ENCODE measurements at regions not wholly inside any gene's neighbourhood (a gene's known extent, or its start where the extent isn't known, plus 50 kb on each side); places are given as distances from the start of the nearest gene placed in this dataset.

DNA sequence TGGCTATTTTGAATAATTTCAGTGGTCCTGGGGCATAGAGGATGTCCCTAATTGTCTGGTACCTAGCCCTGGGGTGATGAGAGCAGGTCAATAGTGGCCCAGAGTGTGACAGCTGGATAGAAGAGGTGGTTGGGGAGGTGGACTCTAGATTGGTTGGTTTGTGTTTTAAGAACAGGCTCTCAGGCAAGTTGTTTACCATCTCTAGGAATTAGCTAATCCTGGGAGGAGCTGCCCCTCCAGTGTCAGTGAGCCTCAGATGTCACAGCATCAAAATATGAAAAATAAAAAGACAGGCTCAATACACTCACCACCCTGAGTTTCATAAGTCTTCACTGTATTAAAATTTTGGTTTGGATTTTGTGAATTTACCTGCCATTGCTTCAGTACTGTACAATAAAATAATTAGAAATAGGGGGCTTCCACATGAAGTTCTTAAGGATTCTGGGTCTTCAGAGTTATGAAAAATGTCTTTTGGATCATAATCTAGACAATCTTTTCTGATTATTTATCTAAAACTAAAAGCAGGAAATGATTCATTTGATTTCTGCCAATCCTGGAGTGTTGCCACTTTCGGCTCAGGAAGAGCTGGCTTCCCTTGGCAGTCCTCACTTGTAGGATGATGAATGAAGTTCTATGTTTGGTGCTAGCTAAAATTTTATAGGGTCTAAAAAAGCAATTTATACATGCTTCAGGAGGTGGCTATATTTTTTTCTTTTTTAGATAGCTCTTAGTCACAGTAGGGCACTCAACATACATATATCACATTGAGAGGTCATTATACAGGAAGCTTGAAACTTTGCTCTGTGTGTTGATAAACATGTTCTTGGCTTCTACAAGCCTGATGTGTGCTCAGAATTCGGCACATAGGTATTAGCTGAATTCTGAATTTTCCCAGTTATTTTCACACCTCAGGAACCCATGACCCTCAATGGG is 395.1 kb downstream of the RAB28 start:
- no peaks in the 10 kb centered on the region for H3K9me2 ChIP-seq (ENCODE audit: insufficient read depth)
- no peak overlapping the region for H3K4me3 ChIP-seq (replicated peaks in 1 of 2; ENCODE audit: low read depth in 1 of 2, low read length in 2 of 2)
- DNase-seq (ENCODE audit: low read depth, low spot score) (no peak), ATAC-seq (no peak)
- TF ChIP-seq, protein P1, sequence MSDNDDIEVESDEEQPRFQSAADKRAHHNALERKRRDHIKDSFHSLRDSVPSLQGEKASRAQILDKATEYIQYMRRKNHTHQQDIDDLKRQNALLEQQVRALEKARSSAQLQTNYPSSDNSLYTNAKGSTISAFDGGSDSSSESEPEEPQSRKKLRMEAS (IDR thresholded peaks at IDR 0.05) = no peak
- TF ChIP-seq, protein P2, sequence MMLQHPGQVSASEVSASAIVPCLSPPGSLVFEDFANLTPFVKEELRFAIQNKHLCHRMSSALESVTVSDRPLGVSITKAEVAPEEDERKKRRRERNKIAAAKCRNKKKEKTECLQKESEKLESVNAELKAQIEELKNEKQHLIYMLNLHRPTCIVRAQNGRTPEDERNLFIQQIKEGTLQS (IDR thresholded peaks at IDR 0.05) = no peak
- TF ChIP-seq TCF7L2 (IDR thresholded peaks at IDR 0.05; ENCODE audit: borderline replicate concordance, extremely low read depth, insufficient read depth, insufficient read length) = no peak
- no peak for TF ChIP-seq EZH2phosphoT487 (IDR thresholded peaks at IDR 0.05; ENCODE audit: borderline replicate concordance)
- TF ChIP-seq SP1 (IDR thresholded peaks at IDR 0.05; ENCODE audit: low read depth) = no peak
- TF ChIP-seq SRF (IDR thresholded peaks at IDR 0.05; ENCODE audit: low read depth) = no peak
- no peak for TF ChIP-seq POLR2AphosphoS5 (IDR thresholded peaks at IDR 0.05; ENCODE audit: low read depth, low read length)
- no peak for TF ChIP-seq POLR2A (IDR thresholded peaks at IDR 0.05; ENCODE audit: borderline replicate concordance, extremely low read depth, insufficient read depth, insufficient read length)
- no peak for TF ChIP-seq EZH2 (IDR thresholded peaks at IDR 0.05)
- TF ChIP-seq, protein P3, sequence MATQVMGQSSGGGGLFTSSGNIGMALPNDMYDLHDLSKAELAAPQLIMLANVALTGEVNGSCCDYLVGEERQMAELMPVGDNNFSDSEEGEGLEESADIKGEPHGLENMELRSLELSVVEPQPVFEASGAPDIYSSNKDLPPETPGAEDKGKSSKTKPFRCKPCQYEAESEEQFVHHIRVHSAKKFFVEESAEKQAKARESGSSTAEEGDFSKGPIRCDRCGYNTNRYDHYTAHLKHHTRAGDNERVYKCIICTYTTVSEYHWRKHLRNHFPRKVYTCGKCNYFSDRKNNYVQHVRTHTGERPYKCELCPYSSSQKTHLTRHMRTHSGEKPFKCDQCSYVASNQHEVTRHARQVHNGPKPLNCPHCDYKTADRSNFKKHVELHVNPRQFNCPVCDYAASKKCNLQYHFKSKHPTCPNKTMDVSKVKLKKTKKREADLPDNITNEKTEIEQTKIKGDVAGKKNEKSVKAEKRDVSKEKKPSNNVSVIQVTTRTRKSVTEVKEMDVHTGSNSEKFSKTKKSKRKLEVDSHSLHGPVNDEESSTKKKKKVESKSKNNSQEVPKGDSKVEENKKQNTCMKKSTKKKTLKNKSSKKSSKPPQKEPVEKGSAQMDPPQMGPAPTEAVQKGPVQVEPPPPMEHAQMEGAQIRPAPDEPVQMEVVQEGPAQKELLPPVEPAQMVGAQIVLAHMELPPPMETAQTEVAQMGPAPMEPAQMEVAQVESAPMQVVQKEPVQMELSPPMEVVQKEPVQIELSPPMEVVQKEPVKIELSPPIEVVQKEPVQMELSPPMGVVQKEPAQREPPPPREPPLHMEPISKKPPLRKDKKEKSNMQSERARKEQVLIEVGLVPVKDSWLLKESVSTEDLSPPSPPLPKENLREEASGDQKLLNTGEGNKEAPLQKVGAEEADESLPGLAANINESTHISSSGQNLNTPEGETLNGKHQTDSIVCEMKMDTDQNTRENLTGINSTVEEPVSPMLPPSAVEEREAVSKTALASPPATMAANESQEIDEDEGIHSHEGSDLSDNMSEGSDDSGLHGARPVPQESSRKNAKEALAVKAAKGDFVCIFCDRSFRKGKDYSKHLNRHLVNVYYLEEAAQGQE (IDR thresholded peaks at IDR 0.05; ENCODE audit: low read depth) = no peak
- TF ChIP-seq SIN3A (IDR thresholded peaks at IDR 0.05; ENCODE audit: low read depth) = no peak
- TF ChIP-seq YY1 (IDR thresholded peaks at IDR 0.05; ENCODE audit: extremely low read depth, insufficient replicate concordance, low read depth, low read length) = no peak
- TF ChIP-seq JUND (IDR thresholded peaks at IDR 0.05) = no peak
- no peak for TF ChIP-seq FOSL1 (IDR thresholded peaks at IDR 0.05; ENCODE audit: low read depth)
- TF ChIP-seq ZFX (IDR thresholded peaks at IDR 0.05) = no peak
- no peak for TF ChIP-seq CBX3 (IDR thresholded peaks at IDR 0.05; ENCODE audit: low read depth)
- H3K79me2 ChIP-seq (ENCODE audit: insufficient read depth, low read length) = no peaks in the 10 kb centered on the region
- H3K9ac ChIP-seq (ENCODE audit: low read length) = no peak overlapping the region
- no peaks in the 10 kb centered on the region for H3K36me3 ChIP-seq (ENCODE audit: control insufficient read depth in 1 of 2, insufficient read depth in 2 of 2, low read length in 2 of 2)
- CTCF ChIA-PET = no interaction called here
- H3K27ac ChIP-seq (ENCODE audit: low read depth, low read length) = no peak overlapping the region
- H3K9me3 ChIP-seq (ENCODE audit: control insufficient read depth in 1 of 2, insufficient read depth in 1 of 2, low read depth in 1 of 2, low read length in 2 of 2) = no peaks in the 10 kb centered on the region
- RAD21 ChIA-PET (ENCODE audit: low non-redundant PET in 1 of 2, low total read pairs in 2 of 2, uncharacterized antibody in 2 of 2, unreplicated experiment in 2 of 2) = no interaction called here
- no peak overlapping the region for H3K4me2 ChIP-seq (ENCODE audit: low read length)
- H4K20me1 ChIP-seq (ENCODE audit: insufficient read depth) = no peaks in the 10 kb centered on the region
- H3K4me1 ChIP-seq (ENCODE audit: control insufficient read depth in 1 of 2, insufficient read depth in 2 of 2, low read length in 2 of 2) = no peaks in the 10 kb centered on the region
- H3K27me3 ChIP-seq (ENCODE audit: insufficient read depth, low read length) = no peaks in the 10 kb centered on the region
- no TSS peak for BruUV-seq (replicated peaks)
- no peak overlapping the region for H2AFZ ChIP-seq (ENCODE audit: low read depth, low read length, poor library complexity, severe bottlenecking)
- POLR2A ChIA-PET = no interaction called here
- intact Hi-C loops (cut with micrococcal nuclease) = no loop called here
